HG03066 (cell line): ENCODE measurements at regions not wholly inside any gene's neighbourhood (a gene's known extent, or its start where the extent isn't known, plus 50 kb on each side); places are given as distances from the start of the nearest gene placed in this dataset.
"Not testable (repeated sequence)": the region's sequence is repeated elsewhere in the genome, so short reads cannot be mapped to it uniquely, and the experiment has no call there.

Experiments
- ATAC-seq: cut with Tn5 transposase; IDR thresholded peaks from one replicate; pipeline ENCODE4 v1.9.1; 2021; ENCODE audit warnings: low read depth; ENCODE audit not compliant: unreplicated experiment

DNA sequence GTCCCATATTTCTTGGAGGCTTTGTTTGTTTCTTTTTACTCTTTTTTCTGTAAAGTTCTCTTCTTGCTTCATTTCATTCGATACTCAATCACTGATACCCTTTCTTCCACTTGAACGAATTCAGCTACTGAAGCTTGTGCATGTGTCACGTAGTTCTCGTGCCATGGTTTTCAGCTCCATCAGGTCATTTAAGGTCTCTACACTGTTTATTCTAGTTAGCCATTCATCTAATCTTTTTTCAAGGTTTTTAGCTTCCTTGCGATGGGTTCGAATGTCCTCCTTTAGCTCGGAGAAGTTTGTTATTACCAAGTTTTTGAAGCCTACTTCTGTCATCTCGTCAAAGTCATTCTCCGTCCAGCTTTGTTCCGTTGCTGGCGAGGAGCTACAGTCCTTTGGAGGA is 55.6 kb upstream of the CRYM start:
- not testable (repeated sequence) for ATAC-seq
